ENCODE measurements at regions not wholly inside any gene's neighbourhood (a gene's known extent, or its start where the extent isn't known, plus 50 kb on each side); places are given as distances from the start of the nearest gene placed in this dataset.

GRCh38 chr3:184440151-184440550 is 60.3 kb downstream of the CHRD start:
- no peak for DNase-seq
- Histone ChIP-seq H3K4me1 (ENCODE audit: insufficient read depth, low read length) (no peaks in the 10 kb centered on the region), H3K36me3 (ENCODE audit: insufficient read depth, low read length) (no peaks in the 10 kb centered on the region), H3K9me3 (ENCODE audit: control insufficient read depth in 1 of 2, low read length in 2 of 2) (no peaks in the 10 kb centered on the region), H3K4me3 (ENCODE audit: low read length in 2 of 2) (no peak overlapping the region), H3K27ac (ENCODE audit: low read depth, low read length) (no peak overlapping the region), H3K27me3 (ENCODE audit: insufficient read depth, low read length) (no peaks in the 10 kb centered on the region)
- Mint-ChIP-seq H3K9me3 (peaks cover 0 to 9% (median 7%) of the 10 kb centered on the region in 8 donors), H3K27ac (no peak overlapping the region), H3K4me1 (peaks cover 0 to 7% (median 2%) of the 10 kb centered on the region in 4 donors), H3K4me3 (no peak overlapping the region), H3K27me3 (peaks cover 9 to 16% of the 10 kb centered on the region in 2 donors), H3K36me3 (peaks cover 3% of the 10 kb centered on the region in 2 donors)
- POLR2A ChIA-PET (ENCODE audit: partially characterized antibody), result no interaction called here
- CTCF ChIA-PET (ENCODE audit: partially characterized antibody), result no interaction called here
- intact Hi-C loops (cut with micrococcal nuclease), result no loop called here

- no peak for DNase-seq
- ChIA-PET POLR2A (ENCODE audit: partially characterized antibody) (no interaction called here), CTCF (ENCODE audit: partially characterized antibody) (no interaction called here)
- H3K9me3 ChIP-seq (ENCODE audit: control insufficient read depth in 1 of 2, low read length in 2 of 2), result no peaks in the 10 kb centered on the region
- Mint-ChIP-seq H3K4me3 (no peak overlapping the region), H3K27me3 (peaks cover 9 to 11% of the 10 kb centered on the region in 2 donors), H3K9me3 (peaks cover 0 to 9% (median 7%) of the 10 kb centered on the region in 8 donors), H3K4me1 (peaks cover 0 to 7% (median 2%) of the 10 kb centered on the region in 4 donors), H3K36me3 (peaks cover 3% of the 10 kb centered on the region in 2 donors), H3K27ac (no peak overlapping the region)
- H3K36me3 ChIP-seq (ENCODE audit: insufficient read depth, low read length), result no peaks in the 10 kb centered on the region
- no peaks in the 10 kb centered on the region for H3K4me1 ChIP-seq (ENCODE audit: insufficient read depth, low read length)
- H3K27ac ChIP-seq (ENCODE audit: low read depth, low read length), result no peak overlapping the region
- no peak overlapping the region for H3K4me3 ChIP-seq (ENCODE audit: low read length in 2 of 2)
- intact Hi-C loops (cut with micrococcal nuclease), result no loop called here
- no peaks in the 10 kb centered on the region for H3K27me3 ChIP-seq (ENCODE audit: insufficient read depth, low read length)
Measured at GRCh38 chr3:184441202-184441900, 61.5 kb downstream of the CHRD start.

- Mint-ChIP-seq H3K36me3 (peaks cover 2% of the 10 kb centered on the region in 2 donors), H3K9me3 (peaks cover 0 to 3% (median 3%) of the 10 kb centered on the region in 8 donors), H3K4me1 (peaks cover 0 to 7% (median 2%) of the 10 kb centered on the region in 4 donors), H3K4me3 (no peak overlapping the region), H3K27me3 (peaks cover 5 to 10% of the 10 kb centered on the region in 2 donors), H3K27ac (no peak overlapping the region)
- Histone ChIP-seq H3K27me3 (ENCODE audit: insufficient read depth, low read length) (no peaks in the 10 kb centered on the region), H3K9me3 (ENCODE audit: control insufficient read depth in 1 of 2, low read length in 2 of 2) (no peaks in the 10 kb centered on the region), H3K4me1 (ENCODE audit: insufficient read depth, low read length) (no peaks in the 10 kb centered on the region), H3K27ac (ENCODE audit: low read depth, low read length) (no peak overlapping the region), H3K36me3 (ENCODE audit: insufficient read depth, low read length) (no peaks in the 10 kb centered on the region), H3K4me3 (ENCODE audit: low read length in 2 of 2) (no peak overlapping the region)
- POLR2A ChIA-PET (ENCODE audit: partially characterized antibody), result no interaction called here
- CTCF ChIA-PET (ENCODE audit: partially characterized antibody), result interaction anchor here (0.7 to 0.9 kb wide), 2 partner anchors 70 to 717 kb away, joined by 3 to 4 read pairs; no protein-coding TSS in a partner anchor
- no peak for DNase-seq
- intact Hi-C loops (cut with micrococcal nuclease), result no loop called here
Measured at GRCh38 chr3:184443364-184443763, 63.5 kb downstream of the CHRD start.

DNA sequence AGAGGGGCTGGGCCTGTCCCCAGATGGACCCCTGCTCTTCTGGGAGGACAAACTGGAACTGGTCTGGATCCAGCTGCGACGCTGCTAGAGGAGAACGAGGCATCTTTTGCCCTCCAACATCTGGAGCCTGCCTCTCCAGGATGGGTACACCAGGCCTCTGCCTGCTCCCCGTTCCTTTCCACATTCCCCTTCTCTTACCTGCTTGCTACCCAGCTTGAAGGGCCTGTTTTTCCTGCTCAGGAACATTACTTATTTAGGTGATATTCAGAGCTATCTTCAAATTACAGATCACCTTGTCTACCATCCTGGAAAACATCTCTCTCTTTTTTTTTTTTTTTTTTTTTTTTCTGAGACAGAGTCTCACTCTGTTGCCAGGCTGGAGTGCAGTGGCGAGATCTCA is 64.0 kb downstream of the CHRD start:
- no peak overlapping the region for H3K4me3 Mint-ChIP-seq
- peaks cover 5 to 8% of the 10 kb centered on the region in 2 donors for H3K27me3 Mint-ChIP-seq
- POLR2A ChIA-PET (ENCODE audit: partially characterized antibody), result no interaction called here
- no peak overlapping the region for H3K27ac Mint-ChIP-seq
- no peaks in the 10 kb centered on the region for H3K9me3 ChIP-seq (ENCODE audit: control insufficient read depth in 1 of 2, low read length in 2 of 2)
- intact Hi-C loops (cut with micrococcal nuclease), result no loop called here
- H3K4me3 ChIP-seq (ENCODE audit: low read length in 2 of 2), result no peak overlapping the region
- peaks cover 0 to 7% (median 2%) of the 10 kb centered on the region in 4 donors for H3K4me1 Mint-ChIP-seq
- no peak for DNase-seq
- no peak overlapping the region for H3K27ac ChIP-seq (ENCODE audit: low read depth, low read length)
- CTCF ChIA-PET (ENCODE audit: partially characterized antibody), result interaction anchor here (0.7 to 0.9 kb wide), 3 partner anchors 70 to 1455 kb away, joined by 3 to 4 read pairs (median 3); no protein-coding TSS in a partner anchor
- no peaks in the 10 kb centered on the region for H3K9me3 Mint-ChIP-seq
- H3K36me3 ChIP-seq (ENCODE audit: insufficient read depth, low read length), result no peaks in the 10 kb centered on the region
- H3K36me3 Mint-ChIP-seq, result no peaks in the 10 kb centered on the region
- no peaks in the 10 kb centered on the region for H3K4me1 ChIP-seq (ENCODE audit: insufficient read depth, low read length)
- no peaks in the 10 kb centered on the region for H3K27me3 ChIP-seq (ENCODE audit: insufficient read depth, low read length)

DNA sequence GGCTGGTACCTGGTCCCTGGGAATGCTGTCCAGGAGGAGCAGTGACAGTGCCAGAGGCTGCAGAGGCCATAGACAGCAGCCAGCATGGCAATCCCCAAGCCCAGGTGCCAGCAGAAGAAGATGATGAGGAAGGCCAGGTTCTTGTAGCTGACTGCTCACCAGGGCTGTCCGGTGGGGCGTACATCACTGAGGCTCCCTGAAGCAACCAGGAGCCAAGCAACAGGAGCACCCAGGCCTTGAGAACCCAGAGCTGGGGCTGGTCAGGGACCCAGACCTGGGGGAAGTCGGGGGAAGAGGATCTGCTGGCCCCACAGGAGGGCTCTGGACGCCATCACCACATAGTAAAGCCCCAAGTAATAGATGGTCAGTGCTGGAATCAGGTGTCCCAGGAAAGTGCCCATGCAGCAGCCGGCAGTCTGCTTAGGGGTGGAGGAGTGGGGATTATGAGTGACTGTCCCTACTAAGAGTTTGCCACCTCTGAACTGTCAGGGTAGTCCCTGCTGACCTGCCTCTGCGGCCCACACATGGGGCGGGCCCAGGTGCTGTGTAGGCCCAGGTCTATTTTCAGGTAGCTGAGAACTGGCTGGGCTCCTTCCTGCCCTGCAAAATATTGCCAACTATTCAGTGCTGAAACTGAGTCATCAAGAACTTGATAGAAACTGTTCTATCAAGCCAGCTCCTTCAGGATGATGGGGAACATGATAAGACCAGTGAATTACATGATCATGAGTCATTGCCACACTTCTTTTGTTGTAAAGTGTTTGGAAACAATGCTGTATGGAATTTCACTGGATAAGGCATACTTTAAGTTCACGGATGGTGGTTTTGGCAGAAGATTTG is 68.7 kb downstream of the CHRD start:
- no peaks in the 10 kb centered on the region for H3K9me3 Mint-ChIP-seq
- H3K4me1 Mint-ChIP-seq, result no peaks in the 10 kb centered on the region
- intact Hi-C loops (cut with micrococcal nuclease), result no loop called here
- Histone ChIP-seq H3K27me3 (ENCODE audit: insufficient read depth, low read length) (no peaks in the 10 kb centered on the region), H3K27ac (ENCODE audit: low read depth, low read length) (no peak overlapping the region), H3K36me3 (ENCODE audit: insufficient read depth, low read length) (no peaks in the 10 kb centered on the region), H3K4me1 (ENCODE audit: insufficient read depth, low read length) (no peaks in the 10 kb centered on the region), H3K4me3 (ENCODE audit: low read length in 2 of 2) (no peak overlapping the region), H3K9me3 (ENCODE audit: control insufficient read depth in 1 of 2, low read length in 2 of 2) (no peaks in the 10 kb centered on the region)
- DNase-seq, result no peak
- H3K4me3 Mint-ChIP-seq, result no peak overlapping the region
- no peak overlapping the region for H3K27ac Mint-ChIP-seq
- peaks cover 0 to 9% of the 10 kb centered on the region in 2 donors for H3K27me3 Mint-ChIP-seq
- H3K36me3 Mint-ChIP-seq, result no peaks in the 10 kb centered on the region
- ChIA-PET POLR2A (ENCODE audit: partially characterized antibody) (no interaction called here), CTCF (ENCODE audit: partially characterized antibody) (no interaction called here)

DNA sequence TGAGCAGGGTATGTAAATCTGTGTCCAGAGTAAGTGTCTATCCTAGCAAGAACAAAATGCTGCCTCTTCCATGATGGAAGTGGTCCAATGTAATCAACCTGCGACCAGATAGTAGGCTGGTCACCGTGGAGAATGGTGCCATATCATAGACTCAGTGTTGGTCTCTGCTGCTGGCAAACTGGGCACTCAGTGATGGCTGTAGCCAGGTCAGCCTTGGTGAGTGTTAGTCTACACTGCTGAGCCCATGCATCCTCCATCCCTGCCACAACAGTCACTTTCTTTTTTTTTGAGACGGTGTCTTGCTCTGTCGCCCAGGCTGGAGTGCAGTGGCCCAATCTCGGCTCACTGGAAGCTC is 69.3 kb downstream of the CHRD start:
- Histone ChIP-seq H3K27me3 (ENCODE audit: insufficient read depth, low read length) (no peaks in the 10 kb centered on the region), H3K4me1 (ENCODE audit: insufficient read depth, low read length) (no peaks in the 10 kb centered on the region), H3K36me3 (ENCODE audit: insufficient read depth, low read length) (no peaks in the 10 kb centered on the region), H3K9me3 (ENCODE audit: control insufficient read depth in 1 of 2, low read length in 2 of 2) (no peaks in the 10 kb centered on the region), H3K4me3 (ENCODE audit: low read length in 2 of 2) (no peak overlapping the region), H3K27ac (ENCODE audit: low read depth, low read length) (no peak overlapping the region)
- no peak overlapping the region for H3K27ac Mint-ChIP-seq
- intact Hi-C loops (cut with micrococcal nuclease), result no loop called here
- no peaks in the 10 kb centered on the region for H3K4me1 Mint-ChIP-seq
- peaks cover 0 to 9% of the 10 kb centered on the region in 2 donors for H3K27me3 Mint-ChIP-seq
- no peaks in the 10 kb centered on the region for H3K36me3 Mint-ChIP-seq
- no peaks in the 10 kb centered on the region for H3K9me3 Mint-ChIP-seq
- no peak overlapping the region for H3K4me3 Mint-ChIP-seq
- DNase-seq, result no peak
- ChIA-PET POLR2A (ENCODE audit: partially characterized antibody) (no interaction called here), CTCF (ENCODE audit: partially characterized antibody) (no interaction called here)

- no peak for DNase-seq
- intact Hi-C loops (cut with micrococcal nuclease), result no loop called here
- Mint-ChIP-seq H3K4me3 (no peak overlapping the region), H3K27me3 (peaks cover 0 to 9% of the 10 kb centered on the region in 2 donors), H3K4me1 (no peaks in the 10 kb centered on the region), H3K36me3 (no peaks in the 10 kb centered on the region), H3K9me3 (no peaks in the 10 kb centered on the region), H3K27ac (no peak overlapping the region)
- ChIA-PET POLR2A (ENCODE audit: partially characterized antibody) (no interaction called here), CTCF (ENCODE audit: partially characterized antibody) (interaction anchor here (0.6 kb wide), 1 partner anchor 222 kb away, joined by 5 read pairs; no protein-coding TSS in a partner anchor)
- Histone ChIP-seq H3K4me1 (ENCODE audit: insufficient read depth, low read length) (no peaks in the 10 kb centered on the region), H3K9me3 (ENCODE audit: control insufficient read depth in 1 of 2, low read length in 2 of 2) (no peaks in the 10 kb centered on the region), H3K4me3 (ENCODE audit: low read length in 2 of 2) (no peak overlapping the region), H3K27me3 (ENCODE audit: insufficient read depth, low read length) (no peaks in the 10 kb centered on the region), H3K27ac (ENCODE audit: low read depth, low read length) (no peak overlapping the region), H3K36me3 (ENCODE audit: insufficient read depth, low read length) (no peaks in the 10 kb centered on the region)
Measured at GRCh38 chr3:184450547-184450946, 70.7 kb downstream of the CHRD start.
